ENCODE measurements at regions not wholly inside any gene's neighbourhood (a gene's known extent, or its start where the extent isn't known, plus 50 kb on each side); places are given as distances from the start of the nearest gene placed in this dataset.

DNA sequence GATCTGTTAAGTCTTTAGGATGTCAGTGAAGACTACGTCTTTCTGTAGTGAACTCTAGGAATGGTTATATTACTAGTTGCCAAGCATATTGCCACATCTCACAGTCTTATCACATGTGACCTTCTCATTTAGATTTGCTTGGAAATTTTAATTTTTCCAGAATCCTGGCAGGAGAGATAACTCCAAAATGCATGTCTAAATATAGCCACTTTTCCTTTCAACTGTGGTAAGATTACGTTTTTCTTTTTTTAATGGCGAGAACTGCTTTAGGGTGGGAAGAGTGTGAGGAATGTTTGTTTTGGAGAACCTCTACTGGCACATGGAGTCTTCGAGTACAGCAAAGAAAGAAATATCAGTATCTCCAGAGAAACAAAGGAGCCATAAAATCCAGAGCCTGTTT lies 91.7 kb upstream of the ADAMTSL1 start:
- TF ChIP-seq, protein P1, sequence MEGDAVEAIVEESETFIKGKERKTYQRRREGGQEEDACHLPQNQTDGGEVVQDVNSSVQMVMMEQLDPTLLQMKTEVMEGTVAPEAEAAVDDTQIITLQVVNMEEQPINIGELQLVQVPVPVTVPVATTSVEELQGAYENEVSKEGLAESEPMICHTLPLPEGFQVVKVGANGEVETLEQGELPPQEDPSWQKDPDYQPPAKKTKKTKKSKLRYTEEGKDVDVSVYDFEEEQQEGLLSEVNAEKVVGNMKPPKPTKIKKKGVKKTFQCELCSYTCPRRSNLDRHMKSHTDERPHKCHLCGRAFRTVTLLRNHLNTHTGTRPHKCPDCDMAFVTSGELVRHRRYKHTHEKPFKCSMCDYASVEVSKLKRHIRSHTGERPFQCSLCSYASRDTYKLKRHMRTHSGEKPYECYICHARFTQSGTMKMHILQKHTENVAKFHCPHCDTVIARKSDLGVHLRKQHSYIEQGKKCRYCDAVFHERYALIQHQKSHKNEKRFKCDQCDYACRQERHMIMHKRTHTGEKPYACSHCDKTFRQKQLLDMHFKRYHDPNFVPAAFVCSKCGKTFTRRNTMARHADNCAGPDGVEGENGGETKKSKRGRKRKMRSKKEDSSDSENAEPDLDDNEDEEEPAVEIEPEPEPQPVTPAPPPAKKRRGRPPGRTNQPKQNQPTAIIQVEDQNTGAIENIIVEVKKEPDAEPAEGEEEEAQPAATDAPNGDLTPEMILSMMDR (IDR thresholded peaks at IDR 0.05; ENCODE audit: insufficient read depth, low read length, poor library complexity, severe bottlenecking) = no peak
- TF ChIP-seq EZH2phosphoT487 (conservative IDR thresholded peaks at IDR 0.05; ENCODE audit: low read length) = no peak

Measured in SU-DHL-6 (cell line).